Panc1 (cell line): ENCODE measurements at regions not wholly inside any gene's neighbourhood (a gene's known extent, or its start where the extent isn't known, plus 50 kb on each side); places are given as distances from the start of the nearest gene placed in this dataset.

Experiments used
- CTCF ChIP-seq: fragments of 450-650 bp; IDR thresholded peaks from 2 replicates; pipeline ENCODE4 v1.5.1; 2017; ENCODE audit warnings: mild to moderate bottlenecking
- POLR2AphosphoS5 ChIP-seq: IDR thresholded peaks from 2 replicates; pipeline ENCODE4 v1.6.1; 2012; ENCODE audit warnings: mild to moderate bottlenecking, low read depth, low read length, moderate library complexity

DNA sequence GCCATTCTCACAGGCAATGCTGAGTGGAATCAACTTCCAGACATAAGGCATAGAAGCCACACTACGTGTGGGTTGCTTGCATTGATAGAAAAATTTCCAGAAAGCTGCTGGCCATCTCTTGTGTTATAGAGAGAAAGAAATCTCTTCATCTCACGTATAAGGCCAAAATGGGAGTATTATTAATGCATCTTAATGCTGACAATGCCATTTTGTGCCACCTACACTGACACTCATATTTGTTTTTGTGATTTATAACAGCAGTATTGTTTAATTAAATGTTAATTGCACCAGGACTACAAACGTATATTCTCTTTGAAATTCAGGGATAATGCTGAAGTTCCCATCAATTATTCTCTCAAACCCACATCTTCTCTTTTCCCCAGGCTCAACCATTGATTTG lies 56.1 kb upstream of the TMEM132D start:
- TF ChIP-seq CTCF (no peak), POLR2AphosphoS5 (no peak)
